Kidney epithelial cell (primary cell): ENCODE measurements at regions not wholly inside any gene's neighbourhood (a gene's known extent, or its start where the extent isn't known, plus 50 kb on each side); places are given as distances from the start of the nearest gene placed in this dataset.

Experiments used
- DNase-seq: peaks from one replicate; pipeline ENCODE4 v3.0.0-alpha.2; 2010; ENCODE audit warnings: low read depth
- H3K27me3 ChIP-seq: 2 replicates; pipeline ENCODE4 v1.6.0; 2011; ENCODE audit warnings: low read length; ENCODE audit not compliant: control insufficient read depth, insufficient read depth
- H3K36me3 ChIP-seq: 2 replicates; pipeline ENCODE4 v1.5.1; 2011; ENCODE audit warnings: low read length; ENCODE audit not compliant: control insufficient read depth, insufficient read depth
- H3K4me3 ChIP-seq: 2 replicates; pipeline ENCODE4 v1.5.1; 2011; ENCODE audit warnings: low read depth, mild to moderate bottlenecking, control low read depth, low read length
- CTCF ChIP-seq: IDR thresholded peaks from 2 replicates; pipeline ENCODE4 v1.5.1; 2011; ENCODE audit warnings: mild to moderate bottlenecking, moderate library complexity, low read length, control low read depth, inconsistent platforms; ENCODE audit not compliant: insufficient read depth, poor library complexity, severe bottlenecking

- TF ChIP-seq CTCF: no peak
- no peak for DNase-seq
- Histone ChIP-seq H3K27me3 (no peaks in the 10 kb centered on the region), H3K4me3 (no peak overlapping the region), H3K36me3 (no peaks in the 10 kb centered on the region)
These were observed 176.1 kb downstream of the TXNL1 start for GRCh38 chr18:56462276-56462675.

GRCh38 chr18:56461151-56461550 lies 177.2 kb downstream of the TXNL1 start:
- no peak overlapping the region for H3K4me3 ChIP-seq
- no peak for TF ChIP-seq CTCF
- DNase-seq: no peak
- H3K27me3 ChIP-seq: no peaks in the 10 kb centered on the region
- no peaks in the 10 kb centered on the region for H3K36me3 ChIP-seq

GRCh38 chr18:56460581-56460980 lies 177.8 kb downstream of the TXNL1 start:
- Histone ChIP-seq H3K4me3 (no peak overlapping the region), H3K36me3 (no peaks in the 10 kb centered on the region), H3K27me3 (no peaks in the 10 kb centered on the region)
- DNase-seq: no peak
- TF ChIP-seq CTCF: no peak

- TF ChIP-seq CTCF: no peak
- Histone ChIP-seq H3K4me3 (no peak overlapping the region), H3K36me3 (no peaks in the 10 kb centered on the region), H3K27me3 (no peaks in the 10 kb centered on the region)
- DNase-seq: no peak
These were observed 179.4 kb downstream of the TXNL1 start for GRCh38 chr18:56458770-56459712.

- no peak for DNase-seq
- Histone ChIP-seq H3K4me3 (no peak overlapping the region), H3K27me3 (no peaks in the 10 kb centered on the region), H3K36me3 (no peaks in the 10 kb centered on the region)
- no peak for TF ChIP-seq CTCF
These were observed 182.5 kb downstream of the TXNL1 start for GRCh38 chr18:56455874-56456273.

- no peak for TF ChIP-seq CTCF
- H3K4me3 ChIP-seq: no peak overlapping the region
- no peaks in the 10 kb centered on the region for H3K36me3 ChIP-seq
- H3K27me3 ChIP-seq: no peaks in the 10 kb centered on the region
- no peak for DNase-seq
These were observed 183.3 kb downstream of the TXNL1 start for GRCh38 chr18:56455141-56455540.
